EL (cell line): ENCODE measurements at regions not wholly inside any gene's neighbourhood (a gene's known extent, or its start where the extent isn't known, plus 50 kb on each side); places are given as distances from the start of the nearest gene placed in this dataset.

Source experiments
- DNase-seq: peaks from one replicate; pipeline ENCODE4 v3.0.0-alpha.2; 2016

DNA sequence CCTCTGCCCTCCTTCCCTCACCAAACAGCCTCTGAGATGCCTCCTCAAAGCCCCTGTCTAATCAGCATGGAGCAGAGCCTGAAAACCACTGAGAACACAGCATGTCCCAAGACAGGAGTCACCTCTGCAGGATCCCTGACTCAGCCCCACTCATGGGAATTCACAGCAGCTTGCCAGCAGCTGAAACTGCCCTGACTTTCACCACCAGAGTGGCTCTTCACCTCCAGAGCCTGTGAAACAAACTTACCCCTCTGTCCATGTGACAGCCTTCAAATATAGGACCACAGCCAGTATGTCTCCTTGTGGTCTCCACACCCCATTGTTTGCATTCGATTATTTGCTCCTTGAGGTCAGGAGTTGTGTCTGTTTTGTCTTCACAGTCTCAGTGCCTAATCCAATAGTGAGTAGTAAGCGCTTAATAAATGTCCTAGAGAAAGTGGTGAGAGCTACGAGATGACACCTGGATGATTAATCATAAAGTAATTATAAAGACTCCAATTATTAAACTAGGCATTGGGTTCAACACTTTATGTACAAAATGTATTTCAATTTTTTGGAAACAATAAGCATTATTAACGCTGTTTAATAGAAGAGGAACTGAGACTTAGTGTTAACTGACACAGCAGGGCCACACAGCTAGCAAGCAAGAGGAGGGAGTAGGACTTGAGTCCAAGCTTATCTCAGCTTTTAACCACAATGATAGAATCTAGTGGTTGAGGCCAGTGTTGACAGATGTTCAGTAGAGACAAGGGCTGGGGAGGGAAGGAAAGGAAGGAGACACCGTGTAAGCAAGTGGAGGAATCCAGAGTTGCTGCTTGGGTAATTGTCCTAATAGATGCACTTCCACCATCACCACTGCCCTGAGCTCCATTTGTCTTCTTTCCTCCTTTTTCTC lies 358.7 kb upstream of the TNP1 start:
- DNase-seq: peak; percentile 43

DNA sequence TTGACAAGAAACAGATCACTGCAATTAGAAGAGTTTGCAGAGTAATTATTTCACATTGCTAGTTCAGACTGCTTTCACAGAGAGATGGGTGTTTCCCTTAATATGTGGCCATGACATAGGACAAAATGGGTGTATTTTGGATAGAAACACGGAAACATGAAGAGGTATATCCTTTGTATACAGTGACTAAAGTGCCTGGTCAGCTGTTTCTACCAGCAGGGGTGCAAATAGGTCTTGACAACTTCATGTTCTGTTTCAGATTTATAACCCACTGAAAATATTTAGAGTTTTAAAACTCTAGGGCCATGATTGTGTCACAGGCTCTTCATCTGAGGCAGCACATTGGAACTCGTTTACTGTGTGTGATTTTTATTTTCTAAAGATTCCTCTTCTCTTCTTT lies 357.1 kb upstream of the TNP1 start:
- DNase-seq: no peak

DNA sequence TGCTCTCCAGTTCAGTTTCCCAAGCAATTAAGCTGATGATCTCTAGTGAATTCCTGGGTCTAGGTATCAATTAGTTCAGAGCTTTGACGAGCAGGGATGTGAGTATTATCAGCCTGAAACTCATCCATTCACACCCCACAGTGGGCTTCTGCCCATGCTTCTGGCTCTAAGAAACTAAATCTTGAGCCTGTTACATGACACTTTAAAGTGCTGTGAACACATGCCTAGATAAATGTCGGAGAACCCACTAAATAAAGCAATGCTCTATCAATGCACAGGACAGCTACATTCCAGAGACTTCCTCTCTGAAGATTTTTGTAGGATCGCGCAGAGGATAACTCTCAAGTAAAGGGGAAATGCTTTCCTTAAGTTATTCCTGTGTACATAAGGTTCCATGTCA lies 356.5 kb upstream of the TNP1 start:
- no peak for DNase-seq

DNA sequence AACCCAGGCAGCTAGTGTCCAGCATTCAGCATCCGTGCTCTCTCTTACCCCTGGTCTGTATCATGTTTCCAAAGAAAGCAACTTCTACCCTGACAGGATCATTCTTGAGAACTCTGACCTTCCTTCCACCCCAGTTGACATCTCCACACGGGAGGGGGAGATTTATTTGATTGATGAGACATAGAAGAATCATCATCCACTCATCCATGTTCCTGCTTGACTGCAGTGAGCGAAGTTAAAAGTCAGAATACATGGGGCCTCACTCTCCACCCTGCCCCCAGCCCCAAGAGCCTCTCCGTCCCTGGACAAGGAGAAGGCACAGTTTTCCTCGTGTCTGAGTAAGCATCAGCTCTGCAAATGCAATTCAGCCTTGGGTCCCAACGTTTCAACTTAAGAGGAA lies 356.0 kb upstream of the TNP1 start:
- DNase-seq: no peak

DNA sequence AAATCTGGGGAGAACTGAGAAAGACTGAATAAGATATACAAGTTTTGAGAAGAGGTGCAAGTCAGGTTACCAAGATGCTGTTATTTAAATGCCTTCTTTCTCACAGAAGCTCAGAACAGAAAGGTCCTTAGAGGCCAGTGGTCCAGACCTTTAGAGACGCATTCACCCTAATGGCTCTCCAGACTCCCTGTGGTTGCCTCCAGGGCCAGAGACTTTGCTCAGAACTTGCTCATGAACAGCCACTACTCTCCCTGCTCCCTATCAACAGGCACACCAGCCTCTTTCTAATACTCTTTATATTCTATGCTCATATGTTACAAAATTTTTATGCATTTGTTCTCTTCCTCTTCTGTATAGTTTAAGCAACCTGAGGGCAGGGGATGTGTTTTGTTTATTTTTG lies 349.0 kb upstream of the TNP1 start:
- no peak for DNase-seq

DNA sequence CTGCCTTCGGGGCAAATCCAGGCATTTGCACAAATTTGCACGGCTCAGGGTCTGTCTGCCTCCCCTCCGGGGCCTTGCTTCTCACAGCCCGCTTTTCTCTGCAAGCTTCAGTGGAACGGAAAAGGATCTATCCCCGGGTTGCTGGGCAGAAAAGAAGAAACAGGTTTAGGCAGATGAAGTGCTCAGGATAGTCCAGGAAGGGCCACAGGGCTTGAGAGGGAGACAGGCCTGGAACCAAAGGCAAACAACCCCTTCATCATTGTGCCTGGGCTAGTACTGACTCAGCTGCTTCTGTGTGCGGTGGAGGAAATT lies 347.8 kb upstream of the TNP1 start:
- DNase-seq: no peak

DNA sequence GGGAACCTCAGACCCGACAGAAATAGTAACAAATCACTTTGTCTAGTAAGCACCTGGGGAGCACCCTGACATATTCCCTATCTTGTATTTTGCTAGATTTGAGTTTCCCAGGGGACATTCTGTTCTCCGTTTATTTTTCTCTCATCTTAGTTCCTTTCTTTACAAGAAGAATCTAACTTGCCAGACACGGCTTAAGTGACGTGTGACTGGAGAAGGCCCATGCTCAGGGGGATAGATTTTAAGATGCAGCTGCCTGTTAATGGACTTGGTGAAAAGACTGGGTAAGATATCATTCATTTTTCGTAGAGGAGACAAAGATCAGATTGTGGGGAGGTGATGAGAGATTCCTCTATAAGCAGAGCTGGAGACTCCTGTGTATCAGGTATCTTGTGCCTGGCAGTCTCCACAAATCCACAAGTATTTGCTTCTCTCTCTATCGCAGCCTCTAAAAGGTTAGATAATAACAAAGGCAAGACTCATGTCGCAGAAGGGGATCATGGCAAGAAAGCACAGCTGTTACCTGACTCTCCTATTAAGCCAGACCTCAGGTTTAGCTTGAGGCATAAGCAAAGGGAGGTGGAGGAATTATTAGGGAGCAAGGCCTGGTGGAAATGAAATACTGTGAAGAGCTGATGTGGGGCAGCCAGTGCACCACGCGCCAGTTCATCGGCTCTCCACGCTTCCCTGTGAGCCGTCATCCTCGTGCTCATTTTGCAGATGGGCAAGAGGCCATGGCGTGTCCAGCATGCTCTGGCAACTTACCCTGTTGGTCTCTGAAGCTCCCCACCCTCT lies 347.2 kb upstream of the TNP1 start:
- no peak for DNase-seq

DNA sequence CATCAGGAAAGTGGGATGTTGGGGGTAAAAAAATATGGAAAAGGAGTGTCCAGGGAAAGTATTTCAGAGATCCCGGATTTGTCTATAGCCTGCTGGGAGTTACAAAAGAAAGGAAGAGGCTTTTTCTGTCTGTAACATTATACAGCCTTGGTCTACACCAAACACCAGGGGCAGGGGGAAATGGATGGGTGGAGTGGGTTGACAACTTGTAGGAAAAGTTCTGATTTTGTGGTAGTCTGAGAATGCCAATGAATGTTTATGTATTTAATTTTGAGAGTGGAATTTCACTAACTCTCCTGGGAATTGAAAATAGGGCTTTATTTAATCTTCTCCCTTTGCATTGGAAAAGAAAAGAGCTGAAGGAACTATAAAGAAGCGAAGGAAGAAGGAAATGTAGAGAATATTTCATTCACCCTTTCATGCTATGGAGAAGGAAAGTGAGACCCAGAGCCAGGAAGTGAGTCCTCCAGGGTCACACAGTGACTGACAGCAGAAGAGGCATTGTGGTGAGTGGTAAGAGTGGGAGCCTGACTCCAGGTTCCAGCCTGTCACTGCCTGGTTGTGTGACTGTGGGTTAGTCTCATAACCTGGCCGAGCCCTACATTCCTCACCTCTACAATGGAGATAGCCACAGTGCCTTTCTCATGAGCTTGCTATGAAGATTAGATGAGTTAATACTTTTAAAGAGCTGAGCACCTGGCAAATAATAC lies 346.3 kb upstream of the TNP1 start:
- no peak for DNase-seq

DNA sequence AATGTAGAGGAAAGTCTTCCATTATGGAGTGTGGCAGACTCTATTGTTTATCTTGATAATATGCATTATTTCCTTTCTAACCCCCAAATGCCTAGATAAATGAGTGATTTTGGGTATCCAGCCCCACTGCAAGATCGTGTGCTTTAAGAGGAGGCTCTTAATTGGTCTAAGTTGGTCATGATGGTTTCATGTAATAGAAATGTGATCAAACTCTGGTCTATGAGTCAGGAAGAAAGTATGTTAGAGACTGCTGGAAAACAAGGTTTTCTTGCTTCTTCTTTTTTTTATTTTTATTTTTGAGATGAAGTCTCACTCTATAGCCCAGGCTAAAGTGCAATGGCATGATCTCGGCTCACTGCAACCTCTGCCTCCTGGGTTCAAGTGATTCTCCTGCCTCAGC lies 344.5 kb upstream of the TNP1 start:
- DNase-seq: peak; percentile 70

DNA sequence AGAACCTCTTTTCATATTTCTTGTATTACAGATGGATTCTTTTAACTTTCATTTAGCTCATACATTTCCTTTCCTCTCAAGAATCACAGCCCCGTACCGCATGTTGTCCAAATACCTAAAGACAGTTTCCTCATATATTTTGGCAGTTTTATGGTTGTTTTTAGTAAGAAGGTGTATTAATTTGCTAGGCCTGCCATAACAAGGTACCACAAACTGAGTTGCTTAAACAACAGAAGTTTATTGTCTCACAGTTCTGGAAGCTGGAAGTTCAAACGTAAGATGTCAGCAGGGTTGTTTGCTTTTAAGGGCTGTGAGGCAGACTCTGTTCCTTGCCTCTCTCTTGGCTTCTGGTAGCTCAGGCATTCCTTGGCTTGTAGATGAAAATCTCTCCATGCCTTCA lies 343.2 kb upstream of the TNP1 start:
- no peak for DNase-seq

DNA sequence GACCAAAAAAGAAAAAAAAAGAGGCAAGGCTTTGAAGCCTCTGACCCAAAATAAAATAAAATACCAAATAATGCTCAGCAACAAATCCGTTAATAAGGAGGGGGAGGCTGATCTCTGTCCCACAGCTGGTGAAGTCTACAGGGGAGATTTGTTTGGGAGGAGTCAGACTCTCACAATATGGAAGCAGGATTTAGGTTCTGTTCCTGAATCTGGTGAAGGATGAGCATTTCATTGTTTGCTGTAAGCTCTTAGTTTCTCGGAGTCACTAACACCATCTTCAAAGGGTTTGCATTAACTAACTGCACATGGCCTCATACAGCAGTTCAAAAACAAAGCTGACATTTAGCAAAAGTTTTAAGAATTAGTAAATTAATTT lies 339.4 kb upstream of the TNP1 start:
- DNase-seq: no peak

DNA sequence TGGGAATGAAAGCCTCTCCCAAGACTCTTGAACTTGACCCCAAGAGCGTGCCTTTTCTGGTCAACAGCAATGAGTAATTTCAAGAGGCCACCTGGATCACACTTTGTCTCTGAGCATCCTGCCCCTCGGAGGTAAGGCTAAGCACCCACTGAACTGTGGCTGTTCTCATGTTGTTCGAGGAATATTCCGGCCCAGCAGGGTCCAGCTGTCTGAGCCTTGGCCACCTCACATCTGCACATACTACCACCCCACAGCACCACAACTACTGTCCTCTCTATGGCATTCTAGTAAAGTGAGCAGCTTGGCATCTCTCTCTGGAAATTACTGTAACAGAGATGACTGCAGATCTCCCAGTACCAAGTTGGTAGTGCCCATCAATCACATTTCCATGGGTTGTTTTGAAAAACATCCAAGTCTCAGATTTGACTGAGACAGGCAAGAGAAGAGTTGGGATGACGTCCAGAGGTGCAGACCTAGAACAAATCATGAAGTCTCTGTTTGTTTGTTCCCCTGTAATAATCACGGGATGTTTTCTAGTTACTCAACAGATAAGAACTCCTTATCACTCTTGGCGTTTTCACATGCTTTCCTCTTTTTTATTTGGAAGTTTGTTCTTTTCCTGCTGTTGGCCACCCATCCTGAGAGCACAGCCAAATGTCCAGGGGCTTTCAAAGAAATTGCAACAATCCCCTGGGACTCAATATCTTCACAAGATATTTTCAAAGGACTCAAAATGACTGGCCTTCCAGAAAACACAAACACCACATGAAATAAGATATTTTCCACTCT lies 336.0 kb upstream of the TNP1 start:
- DNase-seq: no peak

DNA sequence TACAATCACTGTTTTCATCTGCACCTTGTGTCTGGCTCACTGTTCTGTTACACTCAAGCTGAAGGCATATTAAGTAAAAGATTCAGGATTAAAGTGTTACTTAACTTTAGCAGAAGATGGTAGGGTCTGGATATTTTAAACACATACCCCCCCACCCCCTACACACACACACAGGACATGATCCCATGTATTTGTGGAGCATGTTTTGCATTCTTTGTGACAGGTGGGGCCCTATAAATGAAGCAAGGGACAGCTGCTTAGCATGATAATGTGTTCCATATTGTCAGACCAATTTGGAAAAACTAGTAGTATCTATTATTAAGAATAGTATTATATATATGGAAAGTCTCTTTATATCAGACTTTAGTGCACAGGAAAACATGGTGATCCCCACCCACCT lies 335.2 kb upstream of the TNP1 start:
- no peak for DNase-seq

DNA sequence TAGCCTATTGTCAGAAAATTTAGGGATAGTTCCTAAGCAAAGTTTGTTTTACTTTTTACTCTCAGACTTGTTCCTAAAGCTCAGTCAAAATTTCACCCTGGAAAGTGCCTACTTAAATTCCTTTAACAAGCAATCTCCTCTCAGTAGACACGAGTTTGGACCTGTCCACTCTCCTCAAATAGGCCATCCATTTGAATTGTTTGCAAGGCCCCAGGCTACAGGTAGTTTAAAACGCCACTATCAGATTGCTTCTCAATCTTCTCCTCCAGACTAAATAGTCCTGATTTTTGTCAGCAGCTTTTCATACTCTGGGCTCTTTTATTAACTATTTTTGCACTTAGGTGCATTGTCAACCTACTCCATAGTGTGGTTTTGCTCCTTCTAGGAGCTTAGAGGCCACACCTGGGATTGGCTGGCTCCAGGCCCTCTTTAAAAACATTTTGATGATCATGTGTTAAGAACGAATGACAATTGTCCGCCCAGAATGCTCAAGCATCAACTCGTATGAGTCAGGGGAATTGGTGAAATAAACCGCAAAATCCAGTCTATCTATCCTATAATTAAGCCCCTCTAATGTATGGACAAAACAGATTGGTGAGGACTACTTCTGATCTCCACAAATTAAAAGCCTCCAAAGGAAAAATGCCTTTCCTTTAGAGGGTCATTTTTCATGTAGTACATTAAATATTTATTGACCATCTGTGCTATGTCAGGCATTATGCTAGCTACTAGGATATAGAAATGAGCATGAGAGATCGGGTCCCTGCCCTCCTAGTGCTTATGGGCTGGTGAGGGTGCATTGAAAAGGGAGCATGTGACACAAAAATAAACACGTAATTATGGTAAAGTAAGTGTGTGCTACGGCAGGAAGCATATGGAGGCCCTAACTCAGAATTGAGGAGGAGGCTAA lies 333.8 kb upstream of the TNP1 start:
- no peak for DNase-seq

DNA sequence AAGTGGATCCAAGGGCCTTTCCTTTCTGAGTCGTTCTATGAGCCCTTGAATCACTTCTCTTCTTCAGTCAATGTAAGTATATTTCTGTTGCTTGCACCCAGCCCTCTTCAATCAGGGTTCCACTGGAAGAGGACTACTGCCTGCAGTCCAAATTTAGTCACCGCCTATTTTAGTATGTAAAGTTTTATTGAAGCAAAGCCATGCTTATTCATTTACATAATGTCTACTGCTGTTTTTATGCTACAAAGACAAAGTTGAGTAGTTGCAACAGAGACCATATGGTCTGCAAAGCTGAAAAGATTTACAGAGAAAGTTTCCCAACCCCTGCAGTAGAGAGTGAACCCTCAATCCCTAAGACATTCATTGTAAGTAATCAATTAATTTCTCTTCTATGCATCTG lies 332.5 kb upstream of the TNP1 start:
- no peak for DNase-seq

DNA sequence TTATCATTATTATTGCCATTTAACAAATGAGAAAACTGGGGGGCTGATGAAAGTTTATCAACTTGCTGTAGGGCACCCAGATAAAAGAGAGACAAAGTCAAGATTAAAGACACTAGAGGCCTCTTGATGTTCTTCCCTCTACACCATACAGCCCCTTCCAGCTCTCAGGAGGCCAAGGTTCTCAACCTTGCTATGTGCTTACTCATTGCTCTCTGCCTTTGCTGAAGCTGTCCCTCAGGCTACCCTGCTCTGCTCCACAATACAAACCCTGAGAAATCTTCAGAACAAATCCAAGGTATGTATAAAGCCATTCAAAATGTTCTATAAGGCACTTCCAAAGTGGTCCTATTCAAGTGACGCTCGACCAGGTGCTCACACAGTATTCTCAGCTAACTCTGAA lies 329.9 kb upstream of the TNP1 start:
- no peak for DNase-seq

DNA sequence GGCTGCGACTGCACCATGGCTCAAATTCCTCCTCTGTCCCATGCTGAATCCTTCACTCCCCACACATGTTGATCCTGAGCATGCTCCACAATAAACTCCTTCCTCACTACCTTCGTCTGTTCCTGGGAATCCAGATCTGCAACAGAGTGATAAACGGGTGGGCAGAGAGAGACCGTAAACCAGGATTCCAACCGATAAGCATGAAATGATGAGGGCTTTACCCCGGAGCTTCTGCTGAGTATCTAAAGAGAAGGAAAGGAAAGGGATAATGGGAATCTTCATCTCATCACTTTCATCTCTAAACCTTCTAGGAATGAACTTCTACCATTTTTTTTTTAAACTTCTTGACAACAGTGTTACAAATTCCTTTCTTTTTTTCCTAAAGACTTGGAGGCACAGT lies 329.3 kb upstream of the TNP1 start:
- no peak for DNase-seq

DNA sequence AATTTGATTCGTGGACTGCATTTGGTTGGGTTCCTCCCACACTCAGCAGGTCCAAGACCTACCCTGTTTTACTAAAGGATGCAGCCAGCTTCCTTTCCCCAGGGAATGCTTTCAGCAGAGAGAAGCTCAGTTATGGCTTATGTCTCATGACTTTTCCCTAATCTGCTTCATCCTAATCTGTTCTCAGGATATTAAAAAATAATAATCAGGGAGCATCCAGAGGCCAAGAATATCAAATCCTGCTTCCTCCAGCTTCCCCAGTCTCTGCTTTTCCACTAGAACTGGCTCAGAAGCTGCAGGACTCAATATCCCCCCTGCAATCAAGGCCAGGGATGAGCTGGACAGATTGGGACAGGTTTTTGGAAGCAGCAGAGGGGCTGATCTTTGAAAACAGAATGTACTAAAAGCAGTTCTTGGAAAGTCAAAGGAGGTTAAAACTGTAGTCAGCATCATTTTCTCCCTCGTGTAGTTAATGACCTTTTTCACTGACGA lies 326.9 kb upstream of the TNP1 start:
- no peak for DNase-seq

DNA sequence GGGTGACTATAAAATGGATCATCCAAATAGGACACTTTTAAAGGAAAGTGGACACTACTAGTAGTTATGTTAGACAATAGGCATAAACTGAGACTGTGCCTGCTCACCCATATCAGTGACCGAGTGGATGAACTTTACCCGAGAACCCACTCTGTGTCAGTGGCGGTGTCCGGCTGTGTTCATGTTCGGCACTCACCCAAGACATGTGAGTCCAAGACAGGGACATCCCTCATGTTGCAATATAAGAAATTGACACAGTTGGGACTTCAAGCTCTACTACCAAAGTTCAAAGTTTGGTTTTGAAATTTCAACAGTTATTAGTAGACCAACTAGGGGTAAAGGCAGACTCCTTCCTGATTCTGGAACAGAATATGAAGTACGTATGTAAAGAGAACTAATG lies 326.3 kb upstream of the TNP1 start:
- no peak for DNase-seq

DNA sequence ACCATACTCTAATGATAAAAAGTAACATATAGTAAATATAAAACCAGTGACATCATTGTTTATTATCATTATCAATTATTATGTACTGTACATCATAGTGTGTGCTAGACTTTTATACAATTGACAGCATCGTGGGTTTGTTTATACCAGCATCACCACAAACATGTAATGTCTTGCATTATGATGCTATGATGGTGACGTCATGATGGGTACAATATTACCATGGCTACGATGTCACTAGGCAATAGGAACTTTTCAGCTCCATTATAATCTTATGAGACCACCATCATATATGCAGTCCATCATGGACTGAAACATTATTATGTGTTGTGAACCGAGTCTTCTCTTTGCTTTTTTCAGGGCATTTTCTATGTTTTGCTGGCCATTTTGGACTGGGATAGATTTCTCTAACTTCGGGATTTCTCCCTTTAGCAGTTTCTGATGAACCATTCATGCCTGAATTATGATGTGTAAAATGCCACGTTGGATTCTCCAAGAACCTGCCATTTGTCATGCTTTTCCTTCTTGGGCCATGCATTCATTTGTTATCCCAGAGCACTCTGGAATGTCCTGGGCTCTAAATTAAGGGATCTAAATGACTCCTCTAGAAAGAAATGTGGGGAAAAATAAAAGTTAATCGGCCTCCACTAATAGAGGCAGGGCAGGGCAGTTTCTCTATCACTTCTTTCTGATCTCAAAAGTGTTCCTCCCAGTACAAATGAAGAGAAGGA lies 325.6 kb upstream of the TNP1 start:
- peak; percentile 25 for DNase-seq

DNA sequence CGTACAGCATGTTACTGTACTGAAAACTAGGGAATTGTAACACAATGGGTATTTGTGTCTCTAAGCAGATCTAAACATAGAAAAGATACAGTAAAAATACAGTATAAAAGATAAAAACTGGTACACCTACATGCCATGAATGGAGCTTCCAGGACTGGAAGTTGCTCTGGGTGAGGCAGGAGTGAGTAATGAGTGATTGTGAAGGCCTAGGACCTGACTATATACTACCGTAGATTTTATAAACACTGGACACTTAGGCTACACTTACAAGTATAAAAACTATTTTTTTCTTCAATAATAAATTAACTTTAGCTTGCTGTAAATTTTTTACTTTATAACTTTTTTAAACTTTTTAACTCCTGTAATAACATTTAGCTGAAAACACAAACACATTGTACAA lies 324.4 kb upstream of the TNP1 start:
- no peak for DNase-seq
